ENCODE measurements at regions not wholly inside any gene's neighbourhood (a gene's known extent, or its start where the extent isn't known, plus 50 kb on each side); places are given as distances from the start of the nearest gene placed in this dataset.

GRCh38 chr2:217724471-217724870 is 278.3 kb downstream of the TNS1 start:
- Histone ChIP-seq H3K4me3 (no peak overlapping the region), H3K27ac (no peak overlapping the region), H3K27me3 (ENCODE audit: insufficient read depth in 3 of 3, low read length in 2 of 3) (no peaks in the 10 kb centered on the region), H3K9me3 (no peaks in the 10 kb centered on the region), H3K36me3 (ENCODE audit: insufficient read depth in 1 of 2, low read depth in 1 of 2) (no peaks in the 10 kb centered on the region), H3K4me1 (peaks cover 4% of the 10 kb centered on the region)
- DNase-seq, result no peak
- no peak for TF ChIP-seq CTCF (IDR thresholded peaks at IDR 0.05)
- no peak for ATAC-seq
- intact Hi-C loops (cut with DNase I), result no loop called here

GRCh38 chr2:217723981-217724380 is 278.8 kb downstream of the TNS1 start:
- Histone ChIP-seq H3K27me3 (ENCODE audit: insufficient read depth in 3 of 3, low read length in 2 of 3) (no peaks in the 10 kb centered on the region), H3K9me3 (no peaks in the 10 kb centered on the region), H3K4me1 (no peaks in the 10 kb centered on the region), H3K4me3 (no peak overlapping the region), H3K36me3 (ENCODE audit: insufficient read depth in 1 of 2, low read depth in 1 of 2) (no peaks in the 10 kb centered on the region), H3K27ac (no peak overlapping the region)
- ATAC-seq (no peak), DNase-seq (no peak)
- intact Hi-C loops (cut with DNase I), result no loop called here
- TF ChIP-seq CTCF (IDR thresholded peaks at IDR 0.05), result no peak
- WGBS, 3 donors, result 93 to 97% (median 96%) methylated on average over 9 of the region's 9 CpGs

GRCh38 chr2:217722883-217723472 is 279.8 kb downstream of the TNS1 start:
- 72 to 82% (median 77%) methylated on average over 9 of the region's 9 CpGs for WGBS, 3 donors
- no peak for TF ChIP-seq CTCF (IDR thresholded peaks at IDR 0.05)
- no peak for ATAC-seq

DNA sequence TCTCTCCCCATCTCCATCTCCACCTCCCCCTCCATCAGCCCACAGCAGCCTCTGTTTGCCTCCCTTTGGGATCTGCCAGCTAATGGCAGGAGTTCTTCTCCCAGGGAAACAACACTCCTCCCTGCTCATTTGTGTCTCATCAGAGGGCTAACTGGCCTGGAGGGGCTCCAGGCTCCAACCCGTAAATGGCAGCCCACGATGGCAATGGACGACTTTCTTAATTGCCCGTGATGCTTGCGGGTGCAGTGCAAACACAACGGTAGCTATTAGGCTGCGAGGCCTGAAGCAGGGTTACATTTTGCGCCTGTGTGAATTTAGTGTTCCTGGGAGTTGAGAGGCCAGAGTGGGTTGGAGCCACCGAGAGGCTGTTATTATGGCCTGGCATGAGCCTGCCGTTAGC is 285.1 kb downstream of the TNS1 start:
- no peaks in the 10 kb centered on the region for H3K36me3 ChIP-seq (ENCODE audit: insufficient read depth in 1 of 2, low read depth in 1 of 2)
- H3K27ac ChIP-seq, result no peak overlapping the region
- ATAC-seq, result no peak
- WGBS, 3 donors, result 93 to 96% (median 93%) methylated on average over 10 of the region's 10 CpGs
- TF ChIP-seq CTCF (IDR thresholded peaks at IDR 0.05), result no peak
- no peaks in the 10 kb centered on the region for H3K9me3 ChIP-seq
- H3K4me3 ChIP-seq, result no peak overlapping the region
- peaks cover 12% of the 10 kb centered on the region for H3K4me1 ChIP-seq
- DNase-seq, result no peak
- intact Hi-C loops (cut with DNase I), result loop anchor here (10.0 kb wide), 2 partner anchors 553 to 1033 kb away; no protein-coding TSS in a partner anchor
- no peaks in the 10 kb centered on the region for H3K27me3 ChIP-seq (ENCODE audit: insufficient read depth in 3 of 3, low read length in 2 of 3)

More at GRCh38 chr2:217722883-217723472, 279.8 kb downstream of the TNS1 start:
- no peak overlapping the region for H3K4me3 ChIP-seq
- no peaks in the 10 kb centered on the region for H3K9me3 ChIP-seq
- no peaks in the 10 kb centered on the region for H3K36me3 ChIP-seq (ENCODE audit: insufficient read depth in 1 of 2, low read depth in 1 of 2)
- H3K27ac ChIP-seq, result no peak overlapping the region
- intact Hi-C loops (cut with DNase I), result no loop called here
- H3K27me3 ChIP-seq (ENCODE audit: insufficient read depth in 3 of 3, low read length in 2 of 3), result no peaks in the 10 kb centered on the region
- DNase-seq, result no peak
- H3K4me1 ChIP-seq, result no peaks in the 10 kb centered on the region

DNA sequence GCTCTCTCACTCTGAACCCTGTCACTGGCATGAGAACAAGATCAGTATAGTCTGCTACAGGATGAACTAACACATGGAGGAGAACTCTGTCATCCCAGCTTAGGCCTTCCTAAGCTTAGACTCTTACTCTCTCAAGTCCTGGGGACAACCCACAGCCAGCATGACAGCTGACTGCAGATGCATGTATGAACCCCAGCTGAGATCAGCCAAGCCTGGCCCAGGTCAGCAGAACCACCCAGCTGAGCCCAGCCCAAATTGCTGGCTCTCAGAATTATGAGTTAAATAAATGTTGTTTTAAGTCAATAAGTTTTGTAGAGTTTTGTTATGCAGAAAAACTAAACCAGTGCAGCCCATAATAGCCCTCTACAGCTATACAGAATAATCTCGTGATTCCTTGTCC is 287.3 kb downstream of the TNS1 start:
- WGBS, 3 donors, result 88 to 100% (median 89%) methylated on average over 1 of the region's 1 CpG
- DNase-seq (no peak), ATAC-seq (no peak)
- intact Hi-C loops (cut with DNase I), result loop anchor here (10.0 kb wide), 2 partner anchors 551 to 1031 kb away; no protein-coding TSS in a partner anchor
- Histone ChIP-seq H3K9me3 (no peaks in the 10 kb centered on the region), H3K4me1 (peaks cover 17% of the 10 kb centered on the region), H3K4me3 (no peak overlapping the region), H3K36me3 (ENCODE audit: insufficient read depth in 1 of 2, low read depth in 1 of 2) (no peaks in the 10 kb centered on the region), H3K27ac (no peak overlapping the region), H3K27me3 (ENCODE audit: insufficient read depth in 3 of 3, low read length in 2 of 3) (no peaks in the 10 kb centered on the region)
- no peak for TF ChIP-seq CTCF (IDR thresholded peaks at IDR 0.05)

All from psoas muscle (tissue), 7 donors.